Activated CD4-positive, alpha-beta T cell treated with anti-CD3 and anti-CD28 coated beads, Interleukin-2, Interleukin-6, amounts not matched to agents 100 ng/mL and 50 ng/mL, durations not matched to agents 16 hours and 8 hours (primary cell): ENCODE measurements at regions not wholly inside any gene's neighbourhood (a gene's known extent, or its start where the extent isn't known, plus 50 kb on each side); places are given as distances from the start of the nearest gene placed in this dataset.

Experiments used
- DNase-seq: peaks from one replicate; pipeline ENCODE4 v3.0.0-alpha.2; 2020

- DNase-seq, result no peak
These were observed 202.0 kb downstream of the KATNAL1 start for GRCh38 chr13:30105381-30105780.

GRCh38 chr13:30103161-30103840 lies 204.1 kb downstream of the KATNAL1 start:
- no peak for DNase-seq

GRCh38 chr13:30100226-30100625 lies 207.1 kb downstream of the KATNAL1 start:
- DNase-seq, result no peak

- no peak for DNase-seq
These were observed 209.7 kb downstream of the KATNAL1 start for GRCh38 chr13:30097701-30098100.

- DNase-seq, result no peak
These were observed 210.3 kb downstream of the KATNAL1 start for GRCh38 chr13:30097089-30097488.

GRCh38 chr13:30094015-30094414 lies 213.3 kb downstream of the KATNAL1 start:
- no peak for DNase-seq

- DNase-seq, result no peak
These were observed 214.1 kb downstream of the KATNAL1 start for GRCh38 chr13:30093236-30093635.

GRCh38 chr13:30091691-30092090 lies 215.7 kb downstream of the KATNAL1 start:
- no peak for DNase-seq

- no peak for DNase-seq
These were observed 216.3 kb downstream of the KATNAL1 start for GRCh38 chr13:30091035-30091434.

- no peak for DNase-seq
These were observed 219.0 kb downstream of the KATNAL1 start for GRCh38 chr13:30088312-30088855.

- DNase-seq, result no peak
These were observed 222.3 kb downstream of the KATNAL1 start for GRCh38 chr13:30085087-30085486.

GRCh38 chr13:30082391-30082790 lies 225.0 kb downstream of the KATNAL1 start:
- DNase-seq, result no peak

GRCh38 chr13:30081331-30081730 lies 226.0 kb downstream of the KATNAL1 start:
- DNase-seq, result no peak

- DNase-seq, result no peak
These were observed 227.8 kb downstream of the KATNAL1 start for GRCh38 chr13:30079501-30079900.

GRCh38 chr13:30078059-30078458 lies 227.6 kb upstream of the UBL3 start:
- no peak for DNase-seq

- DNase-seq, result no peak
These were observed 226.9 kb upstream of the UBL3 start for GRCh38 chr13:30077240-30077735.

- DNase-seq, result no peak
These were observed 224.7 kb upstream of the UBL3 start for GRCh38 chr13:30074955-30075614.

GRCh38 chr13:30074431-30074830 lies 224.0 kb upstream of the UBL3 start:
- no peak for DNase-seq

GRCh38 chr13:30072818-30073186 lies 222.4 kb upstream of the UBL3 start:
- DNase-seq, result no peak

GRCh38 chr13:30071969-30072817 lies 221.8 kb upstream of the UBL3 start:
- no peak for DNase-seq

GRCh38 chr13:30065181-30065580 lies 214.8 kb upstream of the UBL3 start:
- no peak for DNase-seq

GRCh38 chr13:30063892-30064291 lies 213.5 kb upstream of the UBL3 start:
- DNase-seq, result no peak

- no peak for DNase-seq
These were observed 210.8 kb upstream of the UBL3 start for GRCh38 chr13:30061217-30061616.
